ENCODE measurements at regions not wholly inside any gene's neighbourhood (a gene's known extent, or its start where the extent isn't known, plus 50 kb on each side); places are given as distances from the start of the nearest gene placed in this dataset.

GRCh38 chr4:110878956-110879355 is 256.1 kb upstream of the PITX2 start:
- no peak overlapping the region for H3K4me3 ChIP-seq (ENCODE audit: low read depth, low read length)
- ChIA-PET POLR2A (no interaction called here), CTCF (no interaction called here)
- H3K27me3 ChIP-seq (ENCODE audit: control insufficient read depth, insufficient read depth, low read length): peaks cover 2% of the 10 kb centered on the region
- no peak for DNase-seq (ENCODE audit: low read depth)
- H3K36me3 ChIP-seq (ENCODE audit: control insufficient read depth, insufficient read depth, low read length): no peaks in the 10 kb centered on the region
- TF ChIP-seq CTCF (IDR thresholded peaks at IDR 0.05; ENCODE audit: insufficient read depth, low read depth, low read length): no peak

DNA sequence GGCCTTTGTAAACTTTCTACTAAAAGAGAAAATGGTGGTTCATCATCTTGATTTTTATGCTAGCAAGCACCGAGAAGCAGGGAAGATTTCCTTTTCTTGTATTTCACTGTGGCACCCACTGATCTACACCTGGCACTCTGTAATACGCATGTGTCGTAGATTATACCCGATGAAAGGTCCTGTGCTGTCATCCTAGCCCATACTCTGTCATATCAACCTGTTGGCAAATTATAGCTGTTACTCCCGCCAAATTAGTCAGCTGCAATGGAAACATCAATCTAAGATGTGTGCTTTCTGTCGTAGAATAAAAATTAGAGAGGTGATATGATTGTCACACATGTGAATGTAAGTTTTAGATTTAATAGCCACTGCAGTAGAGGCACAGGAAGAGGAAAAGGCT is 263.4 kb upstream of the PITX2 start:
- Histone ChIP-seq H3K4me3 (ENCODE audit: low read depth, low read length) (no peak overlapping the region), H3K27me3 (ENCODE audit: control insufficient read depth, insufficient read depth, low read length) (no peaks in the 10 kb centered on the region; the same call in 1 of the 2 replicates), H3K36me3 (ENCODE audit: control insufficient read depth, insufficient read depth, low read length) (no peaks in the 10 kb centered on the region)
- DNase-seq (ENCODE audit: low read depth): no peak
- ChIA-PET POLR2A (no interaction called here), CTCF (no interaction called here)
- TF ChIP-seq CTCF (IDR thresholded peaks at IDR 0.05; ENCODE audit: insufficient read depth, low read depth, low read length): no peak

- TF ChIP-seq CTCF (IDR thresholded peaks at IDR 0.05; ENCODE audit: insufficient read depth, low read depth, low read length): no peak
- ChIA-PET POLR2A (no interaction called here), CTCF (no interaction called here)
- Histone ChIP-seq H3K4me3 (ENCODE audit: low read depth, low read length) (no peak overlapping the region), H3K36me3 (ENCODE audit: control insufficient read depth, insufficient read depth, low read length) (no peaks in the 10 kb centered on the region), H3K27me3 (ENCODE audit: control insufficient read depth, insufficient read depth, low read length) (no peaks in the 10 kb centered on the region)
- no peak for DNase-seq (ENCODE audit: low read depth)
Measured at GRCh38 chr4:110886856-110887255, 264.0 kb upstream of the PITX2 start.

GRCh38 chr4:110897784-110898183 is 274.9 kb upstream of the PITX2 start:
- TF ChIP-seq CTCF (IDR thresholded peaks at IDR 0.05; ENCODE audit: insufficient read depth, low read depth, low read length): no peak
- DNase-seq (ENCODE audit: low read depth): no peak
- Histone ChIP-seq H3K36me3 (ENCODE audit: control insufficient read depth, insufficient read depth, low read length) (no peaks in the 10 kb centered on the region), H3K27me3 (ENCODE audit: control insufficient read depth, insufficient read depth, low read length) (no peaks in the 10 kb centered on the region; the same call in 1 of the 2 replicates), H3K4me3 (ENCODE audit: low read depth, low read length) (no peak overlapping the region)
- POLR2A ChIA-PET: no interaction called here
- CTCF ChIA-PET: no interaction called here

DNA sequence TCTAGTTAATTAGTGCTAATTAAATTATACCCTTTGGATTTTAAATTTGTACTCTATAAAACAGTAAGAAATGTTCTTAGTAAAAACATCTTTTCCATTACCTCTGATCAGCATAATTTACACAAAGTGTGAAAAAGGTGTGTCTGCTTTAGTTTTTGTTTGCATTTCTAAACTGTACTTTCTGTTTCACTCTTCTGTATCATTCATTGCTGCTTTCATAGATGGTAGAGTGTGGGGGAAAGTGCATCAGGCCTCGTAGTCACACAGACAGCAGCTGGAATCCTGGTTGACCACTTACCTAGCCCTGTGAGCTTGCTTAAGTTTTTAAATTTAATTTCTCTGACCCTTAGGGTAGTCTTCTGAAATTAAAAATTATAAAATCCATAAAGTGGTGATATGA is 275.4 kb upstream of the PITX2 start:
- no peak for TF ChIP-seq CTCF (IDR thresholded peaks at IDR 0.05; ENCODE audit: insufficient read depth, low read depth, low read length)
- DNase-seq (ENCODE audit: low read depth): no peak
- H3K4me3 ChIP-seq (ENCODE audit: low read depth, low read length): no peak overlapping the region
- CTCF ChIA-PET: no interaction called here
- H3K27me3 ChIP-seq (ENCODE audit: control insufficient read depth, insufficient read depth, low read length): no peaks in the 10 kb centered on the region; the same call in 1 of the 2 replicates
- no peaks in the 10 kb centered on the region for H3K36me3 ChIP-seq (ENCODE audit: control insufficient read depth, insufficient read depth, low read length)
- POLR2A ChIA-PET: no interaction called here
